Transverse colon (tissue), 3 donors: ENCODE measurements at regions not wholly inside any gene's neighbourhood (a gene's known extent, or its start where the extent isn't known, plus 50 kb on each side); places are given as distances from the start of the nearest gene placed in this dataset.

Experiments
- CTCF ChIP-seq, 5 experiments: fragments of 200-600 bp in 3 of 5; fragments of 450-650 bp in 2 of 5; sonication (generic) in 3 of 5; IDR thresholded peaks; 1 replicate in 2 of 5; 2 replicates in 3 of 5; pipeline ENCODE4 v1.5.1; 2016 to 2017; ENCODE audit warnings: antibody characterized with exemption in 5 of 5, inconsistent platforms in 3 of 5, mild to moderate bottlenecking in 2 of 5, moderate library complexity in 1 of 5
- EP300 ChIP-seq: sonication (generic); formaldehyde crosslinking; IDR thresholded peaks from one replicate; pipeline ENCODE4 v1.6.1; 2017; ENCODE audit warnings: antibody characterized with exemption, low read depth
- POLR2A ChIP-seq: fragments of 450-650 bp; IDR thresholded peaks from one replicate; pipeline ENCODE4 v1.6.1; 2016; ENCODE audit warnings: antibody characterized with exemption, mild to moderate bottlenecking, moderate library complexity

- TF ChIP-seq POLR2A (no peak), CTCF (IDR thresholded peaks at IDR 0.05) (no peak), EP300 (no peak)
Measured at GRCh38 chr12:58747533-58747932, 172.8 kb downstream of the LRIG3 start.
